ENCODE measurements at regions not wholly inside any gene's neighbourhood (a gene's known extent, or its start where the extent isn't known, plus 50 kb on each side); places are given as distances from the start of the nearest gene placed in this dataset.

DNA sequence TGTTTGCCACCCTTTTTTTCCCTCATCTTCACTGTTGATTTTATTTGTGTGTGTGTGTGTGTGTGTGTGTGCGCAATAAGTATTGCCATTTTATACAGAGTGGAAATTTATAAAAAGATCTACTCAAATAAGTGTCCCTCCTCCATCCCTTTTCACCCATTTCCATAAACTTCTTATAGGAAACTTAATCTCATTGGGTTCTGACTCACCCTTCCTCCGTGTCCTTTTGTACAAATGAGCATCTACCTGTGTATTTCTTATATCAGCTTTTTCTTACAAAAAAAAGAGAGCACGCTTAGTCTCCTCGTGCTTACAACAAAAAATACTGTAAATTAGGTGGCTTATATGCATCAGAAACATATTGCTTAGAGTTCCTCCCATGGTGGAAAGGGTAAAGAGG is 711.2 kb upstream of the CDH7 start:
- TF ChIP-seq, protein P1, sequence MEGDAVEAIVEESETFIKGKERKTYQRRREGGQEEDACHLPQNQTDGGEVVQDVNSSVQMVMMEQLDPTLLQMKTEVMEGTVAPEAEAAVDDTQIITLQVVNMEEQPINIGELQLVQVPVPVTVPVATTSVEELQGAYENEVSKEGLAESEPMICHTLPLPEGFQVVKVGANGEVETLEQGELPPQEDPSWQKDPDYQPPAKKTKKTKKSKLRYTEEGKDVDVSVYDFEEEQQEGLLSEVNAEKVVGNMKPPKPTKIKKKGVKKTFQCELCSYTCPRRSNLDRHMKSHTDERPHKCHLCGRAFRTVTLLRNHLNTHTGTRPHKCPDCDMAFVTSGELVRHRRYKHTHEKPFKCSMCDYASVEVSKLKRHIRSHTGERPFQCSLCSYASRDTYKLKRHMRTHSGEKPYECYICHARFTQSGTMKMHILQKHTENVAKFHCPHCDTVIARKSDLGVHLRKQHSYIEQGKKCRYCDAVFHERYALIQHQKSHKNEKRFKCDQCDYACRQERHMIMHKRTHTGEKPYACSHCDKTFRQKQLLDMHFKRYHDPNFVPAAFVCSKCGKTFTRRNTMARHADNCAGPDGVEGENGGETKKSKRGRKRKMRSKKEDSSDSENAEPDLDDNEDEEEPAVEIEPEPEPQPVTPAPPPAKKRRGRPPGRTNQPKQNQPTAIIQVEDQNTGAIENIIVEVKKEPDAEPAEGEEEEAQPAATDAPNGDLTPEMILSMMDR (IDR thresholded peaks at IDR 0.05), result no peak
- TF ChIP-seq EP300 (IDR thresholded peaks at IDR 0.05) (no peak), POLR2A (IDR thresholded peaks at IDR 0.05; ENCODE audit: low read depth) (no peak)

Measured in esophagus muscularis mucosa (tissue), 4 donors.